Choroid plexus epithelial cell (primary cell): ENCODE measurements at regions not wholly inside any gene's neighbourhood (a gene's known extent, or its start where the extent isn't known, plus 50 kb on each side); places are given as distances from the start of the nearest gene placed in this dataset.

Experiments
- DNase-seq: peaks from one replicate; pipeline ENCODE4 v3.0.0-alpha.2; 2010; ENCODE audit warnings: low read depth
- H3K4me3 ChIP-seq: 2 replicates; pipeline ENCODE4 v1.5.1; 2011; ENCODE audit warnings: low read depth, mild to moderate bottlenecking, control low read depth, low read length, moderate library complexity
- CTCF ChIP-seq: conservative IDR thresholded peaks from 2 replicates; pipeline ENCODE4 v1.5.1; 2011; ENCODE audit warnings: low read depth, mild to moderate bottlenecking, control low read depth, inconsistent platforms, low read length, moderate library complexity

GRCh38 chr12:74641694-74642093 is 104.1 kb downstream of the ATXN7L3B start:
- no peak for DNase-seq
- no peak overlapping the region for H3K4me3 ChIP-seq
- no peak for TF ChIP-seq CTCF

- DNase-seq = no peak
- H3K4me3 ChIP-seq = no peak overlapping the region
- no peak for TF ChIP-seq CTCF
These were observed 107.0 kb downstream of the ATXN7L3B start for GRCh38 chr12:74644681-74645080.

- H3K4me3 ChIP-seq = no peak overlapping the region
- TF ChIP-seq CTCF = no peak
- DNase-seq = peak; percentile 14
These were observed 109.2 kb downstream of the ATXN7L3B start for GRCh38 chr12:74646831-74647230.

- DNase-seq = no peak
- H3K4me3 ChIP-seq = no peak overlapping the region
- no peak for TF ChIP-seq CTCF
These were observed 109.6 kb downstream of the ATXN7L3B start for GRCh38 chr12:74647256-74647655.

GRCh38 chr12:74656251-74656650 is 118.6 kb downstream of the ATXN7L3B start:
- no peak for DNase-seq
- no peak for TF ChIP-seq CTCF
- H3K4me3 ChIP-seq = no peak overlapping the region

- DNase-seq = no peak
- H3K4me3 ChIP-seq = no peak overlapping the region
- TF ChIP-seq CTCF = no peak
These were observed 122.8 kb downstream of the ATXN7L3B start for GRCh38 chr12:74660442-74660841.

GRCh38 chr12:74663958-74664357 is 126.3 kb downstream of the ATXN7L3B start:
- DNase-seq = no peak
- no peak overlapping the region for H3K4me3 ChIP-seq
- no peak for TF ChIP-seq CTCF
